K562 (cell line): ENCODE measurements at regions not wholly inside any gene's neighbourhood (a gene's known extent, or its start where the extent isn't known, plus 50 kb on each side); places are given as distances from the start of the nearest gene placed in this dataset.

ENCODE experiments used
- ATAC-seq: fragments of 200-7000 bp; cut with Tn5 transposase; 3 replicates; pipeline ENCODE4 v1.9.1; 2020; ENCODE audit warnings: moderate library complexity
- BruUV-seq: library from RNA; stranded (reverse); fragments of 400-500 nt; replicated peaks from 2 replicates; lab custom pipeline; 2021; lab: Mats Ljungman, UMichigan
- CTCF ChIA-PET: fragments of 300-600 bp; formaldehyde crosslinking; extraction: SDS; loops from one replicate; lab custom pipeline; 2021; ENCODE audit warnings: low intra/inter-chr PET ratio; lab: Yijun Ruan, JAX
- POLR2A ChIA-PET: fragments of 300-600, 350-650 bp; sonication (Branson Sonifier 250); formaldehyde crosslinking; extraction: SDS; loops from one replicate; lab custom pipeline; 2021; ENCODE audit warnings: antibody characterized with exemption, inconsistent platforms; lab: Yijun Ruan, JAX
- DNase-seq, 4 experiments: peaks; one replicate each; pipeline versions ENCODE4 v3.0.0 to v3.0.0-alpha.2; 2011 to 2018; ENCODE audit warnings: low spot score in 3 of 4, mixed read lengths in 3 of 4; ENCODE audit errors: extremely low read depth in 1 of 4
- FAIRE-seq: peaks from 2 replicates; lab custom pipeline; 2011; peaks lifted over from hg19 to GRCh38; lab: Jason Lieb, UNC
- H2AFZ ChIP-seq: 2 replicates; pipeline ENCODE4 v1.6.0; 2011; ENCODE audit warnings: low read depth, low read length, control low read depth, inconsistent platforms
- H3K27ac ChIP-seq: fragments of 200-600 bp; 3 replicates; pipeline ENCODE4 v1.8.0; 2011; ENCODE audit warnings: low read depth, mild to moderate bottlenecking, control low read depth, inconsistent platforms, low read length, moderate library complexity, mixed read lengths; ENCODE audit errors: extremely low read depth
- H3K27me3 ChIP-seq, 2 experiments: fragments of 300-600 bp in 1 of 2; 2 replicates in 1 of 2; 3 replicates in 1 of 2; pipeline versions ENCODE4 v1.6.0 to v1.8.0; 2011; ENCODE audit warnings: inconsistent platforms in 2 of 2, low read length in 2 of 2, mild to moderate bottlenecking in 1 of 2, mixed read lengths in 1 of 2, moderate library complexity in 1 of 2; ENCODE audit not compliant: control insufficient read depth in 2 of 2, insufficient read depth in 2 of 2
- H3K36me3 ChIP-seq: fragments of 300-600 bp; 3 replicates; pipeline ENCODE4 v1.8.0; 2011; ENCODE audit warnings: mild to moderate bottlenecking, low read length, inconsistent platforms; ENCODE audit not compliant: control insufficient read depth, insufficient read depth
- H3K4me1 ChIP-seq, 2 experiments: fragments of 200-600 bp in 1 of 2; replicated peaks in 1 of 2; 2 replicates in 1 of 2; 3 replicates in 1 of 2; pipeline versions ENCODE4 v1.5.1 to v1.8.0; 2011; ENCODE audit warnings: inconsistent platforms in 2 of 2, low read length in 2 of 2, mild to moderate bottlenecking in 1 of 2, mixed read lengths in 1 of 2, moderate library complexity in 1 of 2; ENCODE audit not compliant: control insufficient read depth in 2 of 2, insufficient read depth in 2 of 2
- H3K4me2 ChIP-seq: 2 replicates; pipeline ENCODE4 v1.6.1; 2011; ENCODE audit warnings: low read length, control low read depth, inconsistent platforms, mixed read lengths; ENCODE audit not compliant: insufficient read depth
- H3K4me3 ChIP-seq: fragments of 200-600 bp; sonication (generic), shearing (Covaris generic); 2 replicates; pipeline ENCODE4 v1.5.1; 2016; ENCODE audit warnings: control low read depth, inconsistent platforms
- H3K79me2 ChIP-seq: fragments of 200-600 bp; 3 replicates; pipeline ENCODE4 v1.8.0; 2011; ENCODE audit warnings: low read length, inconsistent platforms; ENCODE audit not compliant: control insufficient read depth, insufficient read depth
- H3K9ac ChIP-seq, 2 experiments: 2 replicates each; pipeline versions ENCODE4 v1.6.0 to v1.6.1; 2011; ENCODE audit warnings: low read depth in 2 of 2, low read length in 2 of 2, control low read depth in 1 of 2, inconsistent platforms in 1 of 2, mild to moderate bottlenecking in 1 of 2, mixed read lengths in 1 of 2; ENCODE audit not compliant: insufficient read depth in 1 of 2
- H3K9me1 ChIP-seq: one replicate; pipeline ENCODE4 v1.6.0; 2011; ENCODE audit warnings: inconsistent platforms, mild to moderate bottlenecking, low read length, moderate library complexity; ENCODE audit not compliant: control insufficient read depth, insufficient read depth
- H3K9me3 ChIP-seq: replicated peaks from 2 replicates; pipeline ENCODE4 v1.5.1; 2011; ENCODE audit warnings: low read depth, low read length, inconsistent platforms; ENCODE audit not compliant: control insufficient read depth, insufficient read depth
- H4K20me1 ChIP-seq: replicated peaks from 2 replicates; pipeline ENCODE4 v1.6.1; 2011; ENCODE audit warnings: low read length, inconsistent platforms, mixed read lengths; ENCODE audit not compliant: control insufficient read depth, insufficient read depth
- CBX3 ChIP-seq, 2 experiments: IDR thresholded peaks; 1 replicate in 1 of 2; 2 replicates in 1 of 2; pipeline ENCODE4 v1.6.1; 2012; ENCODE audit warnings: inconsistent platforms in 2 of 2, low read length in 2 of 2, borderline replicate concordance in 1 of 2, control low read depth in 1 of 2
- HMG20B ChIP-seq: fragments of 250-450 bp; sonication (Bioruptor Pico); IDR thresholded peaks from 2 replicates; pipeline ENCODE4 v1.5.0; 2021; ENCODE audit warnings: mild to moderate bottlenecking
- NFIX ChIP-seq: fragments of 250-450 bp; sonication (Bioruptor Pico); IDR thresholded peaks from 2 replicates; pipeline ENCODE4 v1.4.0; 2020; ENCODE audit warnings: low read depth, mild to moderate bottlenecking, moderate library complexity
- NUFIP1 ChIP-seq: fragments of 450-650 bp; IDR thresholded peaks from 2 replicates; pipeline ENCODE4 v1.6.1; 2018; ENCODE audit not compliant: partially characterized antibody
- PHB2 ChIP-seq: fragments of 450-650 bp; IDR thresholded peaks from 2 replicates; pipeline ENCODE4 v1.6.1; 2017; ENCODE audit warnings: low read depth
- POLR3A ChIP-seq: IDR thresholded peaks from 2 replicates; pipeline ENCODE4 v1.6.1; 2011; ENCODE audit warnings: borderline replicate concordance, mild to moderate bottlenecking, moderate library complexity; ENCODE audit not compliant: insufficient read length, insufficient read depth; ENCODE audit errors: extremely low read depth
- PTBP1 ChIP-seq: fragments of 200-400 bp; formaldehyde crosslinking; IDR thresholded peaks from 2 replicates; pipeline ENCODE4 v1.6.1; 2017; ENCODE audit warnings: low read depth, low read length
- RUNX1 ChIP-seq: sonication (generic); IDR thresholded peaks from 2 replicates; pipeline ENCODE4 v1.6.1; 2016; ENCODE audit warnings: antibody characterized with exemption, low read depth
- ZEB2 ChIP-seq: fragments of 450-650 bp; IDR thresholded peaks from 2 replicates; pipeline ENCODE4 v1.6.1; 2016
- ZNF175 ChIP-seq: fragments of 200-800 bp; sonication (Bioruptor generic); IDR thresholded peaks from 2 replicates; pipeline ENCODE4 v1.6.1; 2016; ENCODE audit warnings: low read depth, mild to moderate bottlenecking, missing genetic modification characterization, missing compliant biosample characterization
- WGBS: fragments of 100-300 bp; shearing (Covaris generic); methylation state at CpG from one replicate; pipeline ENCODE4 v1.1.6; 2016; ENCODE audit warnings: low coverage, mixed read lengths; ENCODE audit not compliant: insufficient coverage; ENCODE audit errors: missing lambda C conversion rate; 5-methylcytosine and 5-hydroxymethylcytosine counted together
- in situ Hi-C: fragments of 300-500 bp; cut with MboI; formaldehyde crosslinking; loops from 4 replicates; pipeline ENCODE4 v1.15.0; 2018; ENCODE audit warnings: inconsistent platforms, mixed read lengths
- intact Hi-C: fragments of 100-400 bp; cut with micrococcal nuclease; formaldehyde crosslinking; loops from 2 replicates; pipeline ENCODE4 v1.14.2; 2022
- TF ChIP-seq, protein P1 (sequence below): fragments of 450-650 bp; IDR thresholded peaks from 2 replicates; pipeline ENCODE4 v1.6.1; 2017; ENCODE audit warnings: antibody characterized with exemption
- TF ChIP-seq, protein P2 (sequence below): fragments of 250-450 bp; sonication (Bioruptor Pico); IDR thresholded peaks from 2 replicates; pipeline ENCODE4 v1.4.0; 2020; ENCODE audit warnings: borderline replicate concordance

DNA sequence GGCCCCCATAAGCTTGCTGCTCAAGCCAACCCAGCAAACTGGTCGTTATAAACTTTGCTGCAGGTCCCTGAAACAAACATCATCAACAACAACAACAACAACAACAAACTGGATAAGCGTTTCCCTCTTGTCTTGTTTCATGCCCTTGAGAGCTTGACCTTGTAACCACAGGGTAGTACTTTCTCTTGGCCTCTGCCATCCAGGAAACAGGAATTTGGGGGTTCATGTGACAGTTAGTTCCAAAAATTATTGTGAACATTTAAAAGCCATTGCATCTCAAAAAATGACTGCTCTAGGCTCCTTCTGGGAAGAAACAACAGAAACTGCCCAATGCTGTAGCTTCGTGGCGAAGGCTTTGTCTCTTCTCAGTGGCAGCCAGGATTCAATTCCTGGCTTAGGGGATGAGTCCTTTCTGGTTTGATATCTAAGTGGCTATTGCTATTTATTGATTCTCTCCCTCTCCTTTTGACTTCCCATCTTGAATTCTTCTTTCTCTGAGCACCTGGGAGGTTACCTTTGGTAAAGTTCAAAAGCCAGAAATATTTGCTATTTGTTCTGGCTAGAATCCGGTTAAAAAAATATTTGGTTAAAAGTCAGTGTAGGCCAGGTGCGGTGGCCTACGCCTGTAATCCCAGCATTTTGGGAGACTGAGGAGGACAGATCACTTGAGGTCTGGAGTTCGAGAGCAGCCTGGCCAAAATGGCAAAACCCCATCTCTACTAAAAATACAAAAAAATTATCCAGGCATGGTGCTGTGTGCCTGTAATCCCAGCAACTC lies 52.0 kb upstream of the CPM start:
- no peak for ATAC-seq
- 0% methylated on average over 8 of the region's 8 CpGs for WGBS
- H3K27ac ChIP-seq = no peak overlapping the region
- no peaks in the 10 kb centered on the region for H3K79me2 ChIP-seq
- ChIA-PET CTCF (no interaction called here), POLR2A (no interaction called here)
- no peak for FAIRE-seq
- intact Hi-C loops = no loop called here
- H3K4me1 ChIP-seq = no peaks in the 10 kb centered on the region
- TF ChIP-seq, protein P1, sequence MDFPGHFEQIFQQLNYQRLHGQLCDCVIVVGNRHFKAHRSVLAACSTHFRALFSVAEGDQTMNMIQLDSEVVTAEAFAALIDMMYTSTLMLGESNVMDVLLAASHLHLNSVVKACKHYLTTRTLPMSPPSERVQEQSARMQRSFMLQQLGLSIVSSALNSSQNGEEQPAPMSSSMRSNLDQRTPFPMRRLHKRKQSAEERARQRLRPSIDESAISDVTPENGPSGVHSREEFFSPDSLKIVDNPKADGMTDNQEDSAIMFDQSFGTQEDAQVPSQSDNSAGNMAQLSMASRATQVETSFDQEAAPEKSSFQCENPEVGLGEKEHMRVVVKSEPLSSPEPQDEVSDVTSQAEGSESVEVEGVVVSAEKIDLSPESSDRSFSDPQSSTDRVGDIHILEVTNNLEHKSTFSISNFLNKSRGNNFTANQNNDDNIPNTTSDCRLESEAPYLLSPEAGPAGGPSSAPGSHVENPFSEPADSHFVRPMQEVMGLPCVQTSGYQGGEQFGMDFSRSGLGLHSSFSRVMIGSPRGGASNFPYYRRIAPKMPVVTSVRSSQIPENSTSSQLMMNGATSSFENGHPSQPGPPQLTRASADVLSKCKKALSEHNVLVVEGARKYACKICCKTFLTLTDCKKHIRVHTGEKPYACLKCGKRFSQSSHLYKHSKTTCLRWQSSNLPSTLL = no peak
- no peak for TF ChIP-seq RUNX1
- TF ChIP-seq POLR3A = no peak
- no peak for TF ChIP-seq CBX3 (IDR thresholded peaks at IDR 0.05; ENCODE audit: borderline replicate concordance in 1 of 2, low read length in 2 of 2)
- no peak for TF ChIP-seq PTBP1
- no peak for TF ChIP-seq NFIX
- TF ChIP-seq ZNF175 = no peak
- TF ChIP-seq NUFIP1 = no peak
- TF ChIP-seq ZEB2 = no peak
- no peak for TF ChIP-seq PHB2
- TF ChIP-seq HMG20B = no peak
- TF ChIP-seq, protein P2, sequence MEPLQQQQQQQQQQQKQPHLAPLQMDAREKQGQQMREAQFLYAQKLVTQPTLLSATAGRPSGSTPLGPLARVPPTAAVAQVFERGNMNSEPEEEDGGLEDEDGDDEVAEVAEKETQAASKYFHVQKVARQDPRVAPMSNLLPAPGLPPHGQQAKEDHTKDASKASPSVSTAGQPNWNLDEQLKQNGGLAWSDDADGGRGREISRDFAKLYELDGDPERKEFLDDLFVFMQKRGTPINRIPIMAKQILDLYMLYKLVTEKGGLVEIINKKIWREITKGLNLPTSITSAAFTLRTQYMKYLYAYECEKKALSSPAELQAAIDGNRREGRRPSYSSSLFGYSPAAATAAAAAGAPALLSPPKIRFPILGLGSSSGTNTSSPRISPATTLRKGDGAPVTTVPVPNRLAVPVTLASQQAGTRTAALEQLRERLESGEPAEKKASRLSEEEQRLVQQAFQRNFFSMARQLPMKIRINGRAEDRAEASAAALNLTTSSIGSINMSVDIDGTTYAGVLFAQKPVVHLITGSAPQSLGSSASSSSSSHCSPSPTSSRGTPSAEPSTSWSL = no peak
- no peak overlapping the region for H3K4me3 ChIP-seq
- DNase-seq = no peak
- no peaks in the 10 kb centered on the region for H3K36me3 ChIP-seq
- H3K27me3 ChIP-seq = peaks cover 0 to 10% of the 10 kb centered on the region in 2 experiments; a peak in 2 of 5 replicates
- H3K9me3 ChIP-seq = no peaks in the 10 kb centered on the region
- H2AFZ ChIP-seq = no peak overlapping the region
- H3K9ac ChIP-seq = no peak overlapping the region
- no peaks in the 10 kb centered on the region for H4K20me1 ChIP-seq
- H3K9me1 ChIP-seq = no peaks in the 10 kb centered on the region
- no peak overlapping the region for H3K4me2 ChIP-seq
- BruUV-seq = no TSS peak
- in situ Hi-C loops = no loop called here
